HG02884 (cell line): ENCODE measurements at regions not wholly inside any gene's neighbourhood (a gene's known extent, or its start where the extent isn't known, plus 50 kb on each side); places are given as distances from the start of the nearest gene placed in this dataset.

ENCODE experiments used
- ATAC-seq: cut with Tn5 transposase; IDR thresholded peaks from one replicate; pipeline ENCODE4 v1.9.1; 2021; ENCODE audit warnings: mild to moderate bottlenecking, moderate library complexity; ENCODE audit not compliant: unreplicated experiment

DNA sequence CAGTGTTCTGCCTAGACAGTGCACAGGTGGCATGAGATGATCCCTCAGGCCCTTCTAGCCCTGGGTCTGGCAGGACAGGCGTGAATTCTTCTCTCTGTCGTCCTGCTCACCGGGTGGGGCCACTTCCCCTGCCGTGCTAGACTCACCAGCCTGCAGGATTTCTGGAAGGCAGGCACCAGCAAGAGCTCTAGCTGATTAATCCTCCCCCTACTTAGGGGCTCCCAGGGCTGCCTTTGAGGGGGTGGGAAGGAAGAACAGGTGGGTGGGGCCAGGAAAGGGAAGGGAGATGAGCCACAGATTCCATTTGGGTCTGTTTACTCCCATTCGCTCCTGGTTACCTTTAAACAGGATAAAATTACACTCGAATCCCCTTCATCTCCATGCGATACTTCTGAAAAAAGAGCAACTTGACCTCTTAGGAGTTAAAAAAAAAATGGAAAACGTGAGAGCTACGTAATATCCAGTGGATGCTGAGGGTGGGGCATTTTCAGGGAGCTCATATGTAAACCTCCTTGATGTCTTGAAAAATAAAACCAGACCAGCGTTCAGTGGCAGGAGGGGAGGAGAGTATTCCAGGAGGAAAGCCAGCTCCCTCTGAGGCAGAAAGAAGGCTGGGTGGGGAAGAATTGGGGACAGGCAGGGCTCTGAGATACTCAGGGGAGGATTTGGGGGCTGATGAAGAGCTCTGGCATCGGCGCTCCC, 665.5 kb downstream of the PTPRU start:
- no peak for ATAC-seq

DNA sequence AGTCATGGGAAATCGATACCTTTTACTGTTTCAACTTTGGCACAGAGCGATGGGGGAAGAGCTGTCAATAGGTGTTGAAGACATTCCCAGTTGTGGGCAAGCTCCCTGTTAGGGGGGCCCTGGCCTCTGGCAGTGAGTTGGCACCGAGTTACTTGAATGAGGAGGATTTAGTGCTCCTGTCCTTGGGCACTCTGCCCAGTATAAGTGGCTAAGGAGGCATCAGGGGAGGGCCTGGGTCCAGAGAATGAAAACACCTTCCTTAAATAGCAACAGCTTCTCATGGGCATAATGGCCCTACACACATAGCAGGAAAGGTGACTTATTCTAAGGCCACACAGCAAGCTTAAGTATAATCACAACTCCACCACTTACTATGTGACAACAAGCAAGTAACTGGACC, 664.4 kb downstream of the PTPRU start:
- no peak for ATAC-seq

GRCh38 chr1:29900104-29900679, 663.9 kb downstream of the PTPRU start:
- ATAC-seq, result no peak

- no peak for ATAC-seq
Observed at GRCh38 chr1:29896791-29897714, 660.7 kb downstream of the PTPRU start.

DNA sequence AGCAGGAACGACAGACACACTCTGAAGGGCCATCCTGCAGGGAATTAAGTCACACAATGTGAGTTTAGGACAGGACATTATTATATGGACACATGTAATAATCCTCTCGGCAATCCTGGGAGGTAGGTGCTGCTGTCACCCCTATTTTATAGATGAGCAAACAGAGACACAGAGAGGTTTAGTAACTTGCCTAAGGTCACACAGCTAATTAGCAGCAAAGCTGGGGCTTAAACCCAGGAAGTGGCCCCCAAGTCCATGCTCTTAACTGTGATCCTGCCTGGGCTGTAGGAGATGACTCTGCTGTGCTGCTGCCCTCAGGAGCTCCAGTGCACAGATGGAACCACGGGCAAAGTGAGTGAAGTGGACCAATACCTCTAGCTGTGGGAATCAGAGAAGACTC, 660.0 kb downstream of the PTPRU start:
- ATAC-seq, result no peak

GRCh38 chr1:29895201-29895600, 658.9 kb downstream of the PTPRU start:
- ATAC-seq, result no peak

DNA sequence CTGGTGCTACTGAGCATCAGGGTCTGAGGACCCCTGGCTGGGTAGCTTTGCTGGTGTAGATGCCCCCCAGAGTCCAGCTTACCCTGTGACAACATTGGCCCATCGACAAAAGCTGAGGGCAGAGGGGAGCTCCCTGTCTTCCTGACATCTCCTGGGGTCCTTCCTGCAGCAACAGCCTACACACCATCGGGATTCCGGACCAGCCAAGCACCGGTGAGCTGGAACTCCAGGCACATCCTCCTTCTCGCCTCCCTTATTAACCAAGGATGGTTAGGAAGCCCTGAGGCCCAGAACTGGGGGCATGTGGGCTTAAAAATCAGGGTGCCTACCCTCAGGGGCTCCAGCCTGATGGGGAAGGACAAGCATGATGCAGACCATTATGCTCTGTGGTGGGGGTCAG, 658.0 kb downstream of the PTPRU start:
- no peak for ATAC-seq

- ATAC-seq, result no peak
Observed at GRCh38 chr1:29893806-29894205, 657.5 kb downstream of the PTPRU start.

- no peak for ATAC-seq
Observed at GRCh38 chr1:29893046-29893723, 656.9 kb downstream of the PTPRU start.

DNA sequence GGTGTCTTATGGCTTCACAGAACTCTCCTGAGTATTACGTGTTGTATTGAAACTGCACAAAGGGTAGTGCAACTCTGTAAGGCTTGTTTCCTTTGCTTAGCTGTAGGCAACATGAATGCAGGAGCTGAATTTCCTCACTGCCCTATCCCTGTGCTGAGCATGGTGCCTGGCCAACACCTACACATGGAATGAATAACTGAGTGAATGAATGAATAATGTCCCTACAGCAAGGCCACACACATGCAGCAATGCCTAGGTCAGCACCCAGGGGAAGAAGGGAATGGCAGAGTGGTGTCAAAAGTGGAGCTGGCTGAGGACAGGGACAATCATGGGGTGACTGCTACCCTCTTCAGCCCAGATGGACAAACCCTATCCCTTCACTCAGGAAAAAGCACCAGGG, 655.9 kb downstream of the PTPRU start:
- ATAC-seq, result no peak

DNA sequence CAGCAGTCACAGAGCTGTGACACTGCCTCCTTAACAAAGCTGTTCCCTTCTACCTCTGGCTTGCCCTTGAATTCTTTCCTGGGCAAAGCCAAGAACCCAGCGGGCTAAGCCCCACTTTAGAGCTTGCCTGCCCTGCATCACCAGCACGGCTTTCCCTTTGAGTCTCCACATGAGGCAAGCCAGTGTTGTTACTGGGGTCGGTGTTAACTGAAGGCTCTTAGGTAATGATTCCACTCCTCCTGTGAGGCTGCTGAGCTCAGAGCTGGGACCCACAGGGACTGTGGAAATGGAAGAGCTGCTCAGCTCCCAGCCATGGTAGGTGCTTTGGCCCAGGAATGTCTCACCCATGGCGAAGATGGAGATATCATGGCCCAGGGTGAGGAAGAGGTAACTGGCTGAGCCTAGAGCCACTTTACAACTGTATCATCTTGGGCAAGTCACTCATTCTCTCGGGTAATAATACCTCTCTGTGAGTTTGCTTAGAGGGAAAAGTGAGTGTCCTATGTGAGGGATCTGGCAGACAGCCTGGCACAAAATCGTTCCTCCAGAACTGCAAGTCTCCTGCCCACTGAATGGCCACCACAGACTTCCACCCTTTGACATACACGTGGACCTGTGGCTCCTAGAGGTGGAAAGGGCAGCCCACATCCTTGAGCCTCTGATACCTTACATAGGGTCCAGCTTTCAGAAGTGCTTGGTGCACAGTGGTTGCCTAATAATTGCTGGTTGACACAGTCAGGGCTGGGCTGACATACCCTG, 654.1 kb downstream of the PTPRU start:
- ATAC-seq, result no peak

DNA sequence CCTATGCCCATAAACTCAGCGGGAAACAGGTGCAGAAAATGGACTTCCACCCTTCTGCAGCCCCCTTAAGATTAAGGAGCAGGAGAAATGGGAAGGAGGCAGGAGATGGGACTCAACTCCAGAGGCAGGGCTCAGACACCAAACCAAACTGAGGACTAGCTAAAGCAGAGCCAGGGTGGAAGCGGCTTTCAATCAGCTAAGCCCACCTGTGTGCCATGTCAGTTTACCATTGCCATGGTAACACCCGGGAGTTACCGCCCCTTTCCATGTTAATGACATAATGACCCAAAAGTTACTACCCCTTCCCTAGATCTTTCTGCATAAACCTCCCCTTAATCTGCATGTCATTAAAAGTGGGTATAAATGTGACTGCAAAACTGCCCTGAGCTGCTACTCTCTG, 653.5 kb downstream of the PTPRU start:
- no peak for ATAC-seq

DNA sequence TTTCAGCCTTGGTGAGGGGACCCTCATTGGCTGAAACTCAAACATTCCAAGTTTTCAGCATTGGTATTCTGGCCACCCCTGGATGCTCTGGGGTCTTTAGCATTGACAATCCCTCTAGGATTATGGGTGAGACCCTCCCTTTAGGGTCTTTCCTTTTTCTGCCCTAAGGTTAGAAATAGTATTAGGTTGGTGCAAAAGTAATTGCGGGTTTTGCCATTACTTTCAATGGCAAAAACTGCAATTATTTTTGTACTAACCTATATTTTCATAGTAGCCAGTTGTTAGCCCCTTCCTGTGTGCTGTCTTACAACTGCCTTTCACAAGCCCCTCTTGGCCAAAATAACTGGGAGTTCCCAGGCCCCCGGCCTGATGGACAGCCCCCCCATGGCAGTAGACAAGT, 648.4 kb downstream of the PTPRU start:
- ATAC-seq, result no peak

- ATAC-seq, result no peak
Observed at GRCh38 chr1:29883986-29884385, 647.7 kb downstream of the PTPRU start.

- ATAC-seq, result no peak
Observed at GRCh38 chr1:29883411-29883832, 647.1 kb downstream of the PTPRU start.

DNA sequence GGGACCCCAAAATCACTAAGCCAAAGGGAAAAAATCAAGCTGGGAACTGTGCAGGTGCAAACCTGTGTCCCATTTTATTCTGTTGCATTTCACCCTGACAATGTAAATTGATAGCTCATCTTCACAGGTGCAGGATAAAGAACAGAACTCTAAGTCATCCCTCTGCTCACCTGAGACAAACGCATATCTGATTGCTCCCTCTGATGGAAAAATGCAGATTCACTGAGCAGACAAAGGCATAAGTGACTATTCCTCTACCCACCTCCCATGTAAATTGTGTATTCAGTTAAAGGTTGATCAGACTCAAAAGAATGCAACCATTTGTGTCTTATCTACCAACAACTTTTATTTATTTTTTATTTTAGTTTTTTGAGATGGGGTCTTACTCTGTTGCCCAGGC, 644.2 kb downstream of the PTPRU start:
- ATAC-seq, result no peak

DNA sequence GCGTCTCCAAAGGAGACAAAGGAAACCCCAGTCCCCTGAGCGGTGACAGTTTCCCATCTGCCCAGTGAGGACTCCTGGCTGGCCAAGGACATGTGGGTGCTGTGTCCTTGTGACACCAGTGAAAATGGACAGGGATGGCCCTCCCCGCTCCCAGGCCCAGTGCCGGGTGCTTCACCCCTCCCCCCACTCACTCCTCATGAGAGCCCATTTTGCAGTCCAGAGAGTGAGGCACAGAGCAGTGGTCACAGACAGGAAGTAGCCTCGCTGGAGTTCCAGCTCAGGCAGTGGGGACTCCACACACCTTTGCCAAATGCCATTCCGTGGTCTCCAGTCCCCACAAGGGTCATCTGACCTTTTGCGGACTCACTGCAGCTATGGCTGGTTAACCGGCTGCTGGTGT, 642.9 kb downstream of the PTPRU start:
- no peak for ATAC-seq

- ATAC-seq, result no peak
Observed at GRCh38 chr1:29878501-29878900, 642.2 kb downstream of the PTPRU start.

- ATAC-seq, result no peak
Observed at GRCh38 chr1:29876902-29877301, 640.6 kb downstream of the PTPRU start.

GRCh38 chr1:29876441-29876840, 640.1 kb downstream of the PTPRU start:
- no peak for ATAC-seq
